Jurkat, Clone E6-1 (cell line): ENCODE measurements at regions not wholly inside any gene's neighbourhood (a gene's known extent, or its start where the extent isn't known, plus 50 kb on each side); places are given as distances from the start of the nearest gene placed in this dataset.
"Not testable (repeated sequence)": the region's sequence is repeated elsewhere in the genome, so short reads cannot be mapped to it uniquely, and the experiment has no call there.

Experiments
- DNase-seq: peaks from one replicate; pipeline ENCODE4 v3.0.0-alpha.2; 2011; ENCODE audit warnings: low read depth, low spot score
- H3K4me3 ChIP-seq: 2 replicates; pipeline ENCODE4 v1.5.1; 2011; ENCODE audit warnings: mild to moderate bottlenecking, low read length, control low read depth, moderate library complexity

GRCh38 chrX:96480081-96480480 lies 204.6 kb upstream of the DIAPH2 start:
- H3K4me3 ChIP-seq = no peak overlapping the region

GRCh38 chrX:96481831-96482230 lies 202.8 kb upstream of the DIAPH2 start:
- no peak overlapping the region for H3K4me3 ChIP-seq
- DNase-seq = no peak

More at GRCh38 chrX:96480081-96480480, 204.6 kb upstream of the DIAPH2 start:
- no peak for DNase-seq

DNA sequence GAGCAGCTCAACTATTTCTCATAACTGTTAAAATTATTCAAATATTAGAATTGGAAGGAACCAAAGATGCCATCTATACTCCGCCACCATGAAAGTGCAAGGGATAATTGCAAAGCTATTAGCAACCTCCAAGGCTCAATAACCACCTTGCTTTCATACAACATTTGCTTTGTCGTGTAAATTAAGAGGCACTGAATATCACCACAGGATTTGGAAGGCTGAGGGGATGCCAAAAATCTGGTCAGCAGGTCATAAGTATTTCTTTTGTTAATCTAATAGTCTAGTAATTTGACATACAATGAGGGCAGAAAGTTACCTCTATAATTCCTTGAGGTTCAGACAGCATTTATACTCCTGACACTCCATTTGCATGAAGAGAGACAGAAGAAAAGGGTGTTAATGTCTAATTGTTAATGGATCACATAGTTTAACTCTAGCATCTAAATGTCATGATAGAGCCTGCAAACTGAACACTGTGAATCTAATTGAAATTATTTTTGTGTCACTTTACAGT lies 200.9 kb upstream of the DIAPH2 start:
- DNase-seq = no peak
- no peak overlapping the region for H3K4me3 ChIP-seq

DNA sequence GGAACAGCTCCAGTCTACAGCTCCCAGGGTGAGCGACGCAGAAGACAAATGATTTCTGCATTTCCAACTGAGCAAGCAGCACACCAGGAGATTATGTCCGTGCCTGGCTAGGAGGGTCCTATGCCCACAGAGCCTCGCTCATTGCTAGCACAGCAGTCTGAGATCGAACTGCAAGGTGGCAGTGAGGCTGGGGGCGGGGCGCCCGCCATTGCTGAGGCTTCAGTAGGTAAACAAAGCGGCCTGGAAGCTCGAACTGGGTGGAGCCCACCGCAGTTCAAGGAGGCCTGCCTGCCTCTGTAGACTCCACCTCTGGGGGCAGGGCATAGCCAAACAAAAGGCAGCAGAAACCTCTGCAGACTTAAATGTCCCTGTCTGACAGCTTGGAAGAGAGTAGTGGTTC lies 198.0 kb upstream of the DIAPH2 start:
- not testable (repeated sequence) for H3K4me3 ChIP-seq, DNase-seq

GRCh38 chrX:96502507-96502906 lies 182.1 kb upstream of the DIAPH2 start:
- DNase-seq = no peak
- H3K4me3 ChIP-seq = no peak overlapping the region

- not testable (repeated sequence) for DNase-seq, H3K4me3 ChIP-seq
Observed at GRCh38 chrX:96529386-96529785, 155.3 kb upstream of the DIAPH2 start.

DNA sequence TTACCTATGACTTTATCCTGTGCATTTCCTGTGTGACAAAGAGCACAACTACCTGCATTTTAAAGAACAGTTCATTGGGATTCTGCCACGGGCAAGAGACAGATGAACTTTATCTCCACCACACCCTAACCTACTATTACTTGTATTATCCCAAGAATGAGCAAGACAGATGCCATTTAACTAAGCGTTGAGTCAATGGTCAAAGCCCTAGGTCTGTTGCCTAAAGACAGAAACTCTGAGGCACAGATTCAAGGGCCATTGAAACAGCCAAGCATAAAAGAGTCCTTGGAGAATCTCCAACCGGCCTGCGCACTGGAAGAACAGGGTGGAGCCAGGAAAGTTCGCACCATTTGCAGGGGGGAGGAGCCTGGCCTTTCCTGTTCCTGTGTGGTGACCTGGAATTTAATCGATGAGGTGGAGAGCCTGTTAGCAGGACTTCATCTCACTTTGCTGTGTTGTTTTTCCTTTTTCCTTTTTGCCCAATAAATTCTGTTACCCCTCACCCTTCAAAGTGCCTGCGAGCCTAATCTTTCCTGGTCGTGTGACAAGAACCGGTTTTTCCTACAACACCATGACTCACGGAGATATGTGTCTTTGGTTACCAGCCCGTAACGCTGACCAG lies 146.4 kb upstream of the DIAPH2 start:
- no peak for DNase-seq
- H3K4me3 ChIP-seq = no peak overlapping the region

GRCh38 chrX:96540111-96540631 lies 144.5 kb upstream of the DIAPH2 start:
- no peak overlapping the region for H3K4me3 ChIP-seq
- no peak for DNase-seq

DNA sequence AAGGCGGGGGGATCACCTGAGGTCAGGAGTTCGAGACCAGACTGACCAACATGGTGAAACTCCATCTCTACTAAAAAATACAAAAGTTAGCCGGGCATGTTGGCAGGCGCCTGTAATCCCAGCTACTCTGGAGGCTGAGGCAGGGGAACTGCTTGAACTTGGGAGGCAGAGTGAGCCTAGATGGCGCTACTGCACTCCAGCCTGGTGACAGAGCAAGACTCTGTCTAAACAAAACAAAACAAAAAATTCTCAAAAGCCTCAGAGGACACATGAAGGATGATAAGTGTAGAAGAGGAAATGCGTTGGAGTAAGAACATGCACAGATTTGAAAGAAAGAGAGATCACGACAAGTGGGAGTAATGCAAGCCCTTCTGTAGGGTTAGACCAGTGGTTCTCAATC lies 138.4 kb upstream of the DIAPH2 start:
- DNase-seq, H3K4me3 ChIP-seq: not testable (repeated sequence)

GRCh38 chrX:96551322-96551872 lies 133.2 kb upstream of the DIAPH2 start:
- H3K4me3 ChIP-seq = no peak overlapping the region
- DNase-seq = no peak

DNA sequence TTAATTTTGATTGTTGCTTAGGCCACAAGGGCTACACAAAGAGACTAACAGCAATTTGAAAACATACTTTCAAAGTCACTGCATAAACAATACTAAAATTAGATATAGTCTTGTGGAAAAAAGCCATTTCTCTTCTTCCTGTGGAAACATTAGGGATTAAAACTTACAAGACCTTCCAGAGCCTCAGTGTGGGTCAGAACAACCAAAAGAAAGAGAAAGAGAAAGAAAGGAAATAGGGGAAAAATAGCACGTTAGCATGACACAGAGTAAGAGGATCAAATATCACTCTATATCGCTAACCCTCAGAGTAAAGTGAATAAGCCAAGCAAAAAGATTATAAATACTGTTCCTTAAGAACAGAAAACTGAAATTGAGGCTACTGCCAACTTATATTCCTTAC lies 127.8 kb upstream of the DIAPH2 start:
- DNase-seq = no peak
- H3K4me3 ChIP-seq = no peak overlapping the region

- not testable (repeated sequence) for H3K4me3 ChIP-seq, DNase-seq
Observed at GRCh38 chrX:96561129-96561528, 123.5 kb upstream of the DIAPH2 start.

- H3K4me3 ChIP-seq = no peak overlapping the region
- no peak for DNase-seq
Observed at GRCh38 chrX:96563646-96564045, 121.0 kb upstream of the DIAPH2 start.

DNA sequence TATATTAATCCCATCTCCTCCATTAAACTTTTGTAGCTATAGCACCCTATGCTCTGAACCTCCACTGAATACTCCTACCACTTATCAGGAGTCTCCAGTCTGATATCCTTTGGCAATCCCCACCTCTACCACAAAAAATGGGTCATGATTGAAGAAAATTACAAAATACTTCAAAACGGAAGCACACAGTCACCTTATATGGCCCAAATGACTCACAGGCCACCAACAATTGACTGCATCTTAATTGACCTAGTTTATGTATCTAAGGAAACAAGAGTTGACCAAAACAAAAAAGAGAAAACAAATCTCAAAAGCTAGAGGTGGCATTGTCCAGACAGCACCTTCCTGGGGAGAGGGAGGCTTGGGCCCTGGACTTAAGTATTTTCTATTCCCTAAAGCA lies 120.0 kb upstream of the DIAPH2 start:
- no peak for DNase-seq
- no peak overlapping the region for H3K4me3 ChIP-seq

DNA sequence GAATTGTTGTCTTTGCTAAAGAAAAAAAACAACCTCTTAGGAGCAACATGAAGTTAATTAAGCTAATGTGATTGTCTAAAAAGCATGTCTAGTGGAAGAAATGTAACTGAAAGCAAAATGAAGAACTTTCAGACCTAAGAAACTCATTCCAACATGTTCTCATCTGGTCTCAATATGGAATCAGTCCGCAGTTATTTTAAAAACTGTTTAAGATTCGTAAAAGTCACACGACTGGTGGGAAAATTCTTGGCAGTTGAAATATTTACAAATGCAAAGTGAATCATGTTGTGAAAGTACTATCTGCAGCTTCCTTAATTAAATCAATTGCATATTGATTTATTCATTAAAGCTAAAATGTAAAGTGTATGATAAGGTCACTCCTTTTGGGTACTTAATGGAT lies 117.8 kb upstream of the DIAPH2 start:
- DNase-seq = no peak
- no peak overlapping the region for H3K4me3 ChIP-seq

GRCh38 chrX:96568071-96568470 lies 116.6 kb upstream of the DIAPH2 start:
- DNase-seq = no peak

GRCh38 chrX:96569034-96569433 lies 115.6 kb upstream of the DIAPH2 start:
- no peak for DNase-seq
- no peak overlapping the region for H3K4me3 ChIP-seq

More at GRCh38 chrX:96568071-96568470, 116.6 kb upstream of the DIAPH2 start:
- H3K4me3 ChIP-seq = no peak overlapping the region

DNA sequence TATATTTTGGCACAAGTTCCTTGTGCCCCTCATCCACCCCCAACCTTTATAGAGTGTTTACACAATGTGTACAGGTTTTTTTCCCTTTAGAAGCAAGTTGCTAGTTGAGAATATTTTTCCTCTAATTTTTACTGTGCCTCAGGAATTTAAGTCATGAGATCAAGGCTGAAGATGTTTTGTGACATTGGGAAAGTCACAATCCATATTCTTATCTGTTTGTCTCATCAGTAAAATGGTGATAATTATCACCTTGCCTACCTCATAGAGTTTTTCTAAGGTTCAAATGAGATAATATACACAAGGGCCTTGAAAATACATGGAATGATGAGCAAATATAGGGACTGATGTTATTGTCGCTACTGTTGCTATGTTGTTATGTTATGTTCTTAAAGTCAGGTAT lies 109.6 kb upstream of the DIAPH2 start:
- DNase-seq = no peak
- no peak overlapping the region for H3K4me3 ChIP-seq

DNA sequence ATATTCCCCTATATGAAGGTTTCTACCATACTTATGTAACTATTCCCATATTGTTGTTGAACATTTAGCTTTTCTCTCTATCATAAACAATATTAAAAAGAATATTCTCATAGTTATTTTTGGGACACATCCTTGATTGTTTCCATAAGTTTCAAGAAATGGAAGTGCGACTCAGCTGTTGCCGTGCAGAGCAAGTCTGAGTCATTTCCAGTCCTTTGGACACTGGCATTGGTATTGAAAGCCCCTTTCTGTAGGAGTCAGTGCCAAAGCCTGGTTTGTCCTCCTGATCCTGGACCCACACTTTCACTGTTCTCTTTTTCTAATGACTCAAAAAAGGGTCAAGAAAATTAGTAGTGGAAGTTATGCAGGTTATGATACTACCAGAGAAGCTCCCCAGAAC lies 108.3 kb upstream of the DIAPH2 start:
- no peak overlapping the region for H3K4me3 ChIP-seq

DNA sequence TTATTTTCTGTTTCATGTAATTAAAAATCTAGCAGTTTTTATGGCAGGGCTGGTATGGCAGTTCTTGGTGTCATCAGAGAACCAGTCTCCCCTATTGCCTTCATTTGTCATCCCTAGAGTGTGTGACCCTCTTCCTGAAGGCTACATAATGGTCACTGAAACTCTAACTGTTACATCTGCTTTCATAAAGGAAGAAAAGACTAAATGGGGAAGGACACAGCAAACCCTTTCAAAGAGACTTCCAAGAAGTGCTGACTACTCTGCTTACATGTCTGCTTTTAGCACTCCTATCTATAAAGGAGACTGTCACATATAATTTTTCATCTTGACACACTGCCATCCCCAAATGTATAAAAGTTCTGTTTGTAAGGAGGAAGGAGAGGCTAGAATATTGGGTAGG lies 105.9 kb upstream of the DIAPH2 start:
- no peak overlapping the region for H3K4me3 ChIP-seq
- DNase-seq = no peak

More for the DNA sequence above, 108.3 kb upstream of the DIAPH2 start:
- DNase-seq = no peak

DNA sequence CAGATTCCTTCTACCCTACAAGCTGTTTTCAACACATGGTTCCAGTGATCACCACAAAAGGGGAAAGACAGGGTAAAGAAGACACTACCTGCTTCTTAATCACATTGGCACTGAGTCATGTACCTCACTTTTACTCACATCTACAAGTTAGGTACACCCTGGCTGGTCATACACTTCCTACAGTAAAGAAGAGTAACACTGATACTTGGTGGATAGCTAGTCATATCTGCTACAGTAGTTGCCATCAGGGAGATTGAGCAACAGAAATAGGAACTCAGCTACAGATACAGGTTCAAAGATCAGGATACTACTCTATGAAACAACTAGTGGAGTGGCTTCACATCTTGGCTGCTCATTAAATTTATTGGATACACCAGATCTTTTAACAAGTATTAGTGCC lies 105.4 kb upstream of the DIAPH2 start:
- no peak for DNase-seq

More for the DNA sequence above, 105.4 kb upstream of the DIAPH2 start:
- no peak overlapping the region for H3K4me3 ChIP-seq
